Stimulated activated CD8-positive, alpha-beta memory T cell treated with anti-CD3 and anti-CD28 coated beads, Interleukin-4, amount 100 ng/mL, for 4 hours (primary cell): ENCODE measurements at regions not wholly inside any gene's neighbourhood (a gene's known extent, or its start where the extent isn't known, plus 50 kb on each side); places are given as distances from the start of the nearest gene placed in this dataset.
"Not testable (repeated sequence)": the region's sequence is repeated elsewhere in the genome, so short reads cannot be mapped to it uniquely, and the experiment has no call there.

Source experiments
- DNase-seq, 2 donors: peaks; one replicate each; pipeline ENCODE4 v3.0.0-alpha.2; 2020; ENCODE audit warnings: low read depth in 2 of 2, low spot score in 1 of 2

- DNase-seq = no peak
Observed at GRCh38 chr2:134009440-134009839, 244.4 kb upstream of the MGAT5 start.

- DNase-seq = not testable (repeated sequence)
Observed at GRCh38 chr2:134009906-134010305, 244.0 kb upstream of the MGAT5 start.

GRCh38 chr2:134011936-134012586, 241.8 kb upstream of the MGAT5 start:
- DNase-seq = no peak

- DNase-seq = no peak
Observed at GRCh38 chr2:134014196-134014960, 239.5 kb upstream of the MGAT5 start.

GRCh38 chr2:134019871-134020270, 234.0 kb upstream of the MGAT5 start:
- DNase-seq = no peak

GRCh38 chr2:134020608-134021007, 233.3 kb upstream of the MGAT5 start:
- DNase-seq = no peak

GRCh38 chr2:134021830-134022524, 231.9 kb upstream of the MGAT5 start:
- DNase-seq = no peak

GRCh38 chr2:134023854-134024253, 230.0 kb upstream of the MGAT5 start:
- no peak for DNase-seq

GRCh38 chr2:134027980-134028379, 225.9 kb upstream of the MGAT5 start:
- DNase-seq = no peak

GRCh38 chr2:134029418-134029817, 224.5 kb upstream of the MGAT5 start:
- DNase-seq = no peak

- DNase-seq = no peak
Observed at GRCh38 chr2:134031539-134031938, 222.3 kb upstream of the MGAT5 start.

GRCh38 chr2:134035605-134036370, 218.1 kb upstream of the MGAT5 start:
- no peak for DNase-seq

GRCh38 chr2:134039912-134040581, 213.8 kb upstream of the MGAT5 start:
- DNase-seq = no peak

GRCh38 chr2:134040626-134041172, 213.2 kb upstream of the MGAT5 start:
- DNase-seq = not testable (repeated sequence)

GRCh38 chr2:134041877-134042276, 212.0 kb upstream of the MGAT5 start:
- no peak for DNase-seq

- not testable (repeated sequence) for DNase-seq
Observed at GRCh38 chr2:134043028-134043427, 210.8 kb upstream of the MGAT5 start.

GRCh38 chr2:134052173-134052572, 201.7 kb upstream of the MGAT5 start:
- DNase-seq = no peak

- DNase-seq = no peak
Observed at GRCh38 chr2:134056173-134056572, 197.7 kb upstream of the MGAT5 start.

GRCh38 chr2:134061066-134061465, 192.8 kb upstream of the MGAT5 start:
- not testable (repeated sequence) for DNase-seq

GRCh38 chr2:134062235-134062634, 191.6 kb upstream of the MGAT5 start:
- DNase-seq = not testable (repeated sequence)
